ENCODE measurements at regions not wholly inside any gene's neighbourhood (a gene's known extent, or its start where the extent isn't known, plus 50 kb on each side); places are given as distances from the start of the nearest gene placed in this dataset.

DNA sequence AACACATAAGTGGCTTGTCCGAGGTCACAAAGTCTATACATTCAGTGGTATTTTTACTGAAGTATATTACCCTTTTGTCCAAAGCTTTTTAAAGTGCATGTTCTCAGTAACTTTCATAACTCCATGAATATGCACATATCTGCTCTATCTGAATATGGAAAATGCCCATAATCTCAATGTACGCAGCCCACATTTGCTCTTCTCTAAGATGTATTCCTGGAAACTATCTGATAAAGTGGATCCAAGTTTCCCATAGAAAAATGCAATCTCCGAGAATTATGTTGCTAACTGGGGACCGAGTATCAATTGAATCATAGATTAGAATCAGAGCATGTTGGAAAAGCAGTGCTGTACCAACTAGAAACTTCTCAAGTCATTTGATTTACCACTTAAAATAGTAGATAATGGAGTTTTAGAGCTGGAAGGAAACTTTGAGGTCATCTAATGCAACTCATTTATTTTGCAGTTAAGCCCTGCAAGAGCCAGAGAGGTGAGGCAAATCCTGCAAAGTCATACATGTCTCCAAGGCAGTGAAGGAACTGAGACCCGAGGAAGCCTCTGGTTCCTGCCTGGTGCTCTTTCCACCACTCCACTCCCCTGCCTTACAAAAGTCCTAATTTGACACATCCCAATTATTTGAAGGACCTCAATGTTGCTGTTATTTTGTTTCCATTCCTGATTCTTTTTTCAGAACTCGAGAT, 69.4 kb downstream of the CYCS start:
- DNase-seq (ENCODE audit: low read depth, low spot score) = no peak
- CTCF ChIA-PET = interaction anchor here (0.7 kb wide), 1 partner anchor 100 kb away, joined by 3 read pairs; no protein-coding TSS in a partner anchor
- no peaks in the 10 kb centered on the region for H3K4me1 ChIP-seq (ENCODE audit: control insufficient read depth, insufficient read depth, low read length)
- ATAC-seq = no peak
- intact Hi-C loops (cut with micrococcal nuclease; ENCODE audit: unreplicated experiment) (no loop called here), in situ Hi-C loops (cut with HindIII; ENCODE audit: low pct_unique_long_range_greater_than_20kb, low sequenced_read_pairs) (no loop called here)
- H3K27me3 ChIP-seq (ENCODE audit: control insufficient read depth, insufficient read depth, low read length) = no peaks in the 10 kb centered on the region; the same call in none of the 2 replicates
- no peak for TF ChIP-seq TCF7L2 (IDR thresholded peaks at IDR 0.05; ENCODE audit: low read depth, low read length)
- no peak for TF ChIP-seq POLR2AphosphoS5 (IDR thresholded peaks at IDR 0.05; ENCODE audit: low read depth, low read length)
- TF ChIP-seq, protein P1, sequence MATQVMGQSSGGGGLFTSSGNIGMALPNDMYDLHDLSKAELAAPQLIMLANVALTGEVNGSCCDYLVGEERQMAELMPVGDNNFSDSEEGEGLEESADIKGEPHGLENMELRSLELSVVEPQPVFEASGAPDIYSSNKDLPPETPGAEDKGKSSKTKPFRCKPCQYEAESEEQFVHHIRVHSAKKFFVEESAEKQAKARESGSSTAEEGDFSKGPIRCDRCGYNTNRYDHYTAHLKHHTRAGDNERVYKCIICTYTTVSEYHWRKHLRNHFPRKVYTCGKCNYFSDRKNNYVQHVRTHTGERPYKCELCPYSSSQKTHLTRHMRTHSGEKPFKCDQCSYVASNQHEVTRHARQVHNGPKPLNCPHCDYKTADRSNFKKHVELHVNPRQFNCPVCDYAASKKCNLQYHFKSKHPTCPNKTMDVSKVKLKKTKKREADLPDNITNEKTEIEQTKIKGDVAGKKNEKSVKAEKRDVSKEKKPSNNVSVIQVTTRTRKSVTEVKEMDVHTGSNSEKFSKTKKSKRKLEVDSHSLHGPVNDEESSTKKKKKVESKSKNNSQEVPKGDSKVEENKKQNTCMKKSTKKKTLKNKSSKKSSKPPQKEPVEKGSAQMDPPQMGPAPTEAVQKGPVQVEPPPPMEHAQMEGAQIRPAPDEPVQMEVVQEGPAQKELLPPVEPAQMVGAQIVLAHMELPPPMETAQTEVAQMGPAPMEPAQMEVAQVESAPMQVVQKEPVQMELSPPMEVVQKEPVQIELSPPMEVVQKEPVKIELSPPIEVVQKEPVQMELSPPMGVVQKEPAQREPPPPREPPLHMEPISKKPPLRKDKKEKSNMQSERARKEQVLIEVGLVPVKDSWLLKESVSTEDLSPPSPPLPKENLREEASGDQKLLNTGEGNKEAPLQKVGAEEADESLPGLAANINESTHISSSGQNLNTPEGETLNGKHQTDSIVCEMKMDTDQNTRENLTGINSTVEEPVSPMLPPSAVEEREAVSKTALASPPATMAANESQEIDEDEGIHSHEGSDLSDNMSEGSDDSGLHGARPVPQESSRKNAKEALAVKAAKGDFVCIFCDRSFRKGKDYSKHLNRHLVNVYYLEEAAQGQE (IDR thresholded peaks at IDR 0.05; ENCODE audit: insufficient read depth in 1 of 2, low read depth in 2 of 2, low read length in 1 of 2) = no peak
- no peak for TF ChIP-seq SIN3A (IDR thresholded peaks at IDR 0.05; ENCODE audit: borderline replicate concordance, insufficient read depth, low read depth, low read length)
- TF ChIP-seq, protein P2, sequence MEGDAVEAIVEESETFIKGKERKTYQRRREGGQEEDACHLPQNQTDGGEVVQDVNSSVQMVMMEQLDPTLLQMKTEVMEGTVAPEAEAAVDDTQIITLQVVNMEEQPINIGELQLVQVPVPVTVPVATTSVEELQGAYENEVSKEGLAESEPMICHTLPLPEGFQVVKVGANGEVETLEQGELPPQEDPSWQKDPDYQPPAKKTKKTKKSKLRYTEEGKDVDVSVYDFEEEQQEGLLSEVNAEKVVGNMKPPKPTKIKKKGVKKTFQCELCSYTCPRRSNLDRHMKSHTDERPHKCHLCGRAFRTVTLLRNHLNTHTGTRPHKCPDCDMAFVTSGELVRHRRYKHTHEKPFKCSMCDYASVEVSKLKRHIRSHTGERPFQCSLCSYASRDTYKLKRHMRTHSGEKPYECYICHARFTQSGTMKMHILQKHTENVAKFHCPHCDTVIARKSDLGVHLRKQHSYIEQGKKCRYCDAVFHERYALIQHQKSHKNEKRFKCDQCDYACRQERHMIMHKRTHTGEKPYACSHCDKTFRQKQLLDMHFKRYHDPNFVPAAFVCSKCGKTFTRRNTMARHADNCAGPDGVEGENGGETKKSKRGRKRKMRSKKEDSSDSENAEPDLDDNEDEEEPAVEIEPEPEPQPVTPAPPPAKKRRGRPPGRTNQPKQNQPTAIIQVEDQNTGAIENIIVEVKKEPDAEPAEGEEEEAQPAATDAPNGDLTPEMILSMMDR (IDR thresholded peaks at IDR 0.05) = no peak
- no peak overlapping the region for H3K27ac ChIP-seq (ENCODE audit: low read length)
- no peaks in the 10 kb centered on the region for H3K36me3 ChIP-seq (ENCODE audit: control insufficient read depth, insufficient read depth, low read length)
- BruUV-seq (replicated peaks) = no TSS peak
- POLR2A ChIA-PET = no interaction called here
- no peaks in the 10 kb centered on the region for H3K9me3 ChIP-seq (ENCODE audit: control insufficient read depth, insufficient read depth, low read depth, low read length)
- H3K4me3 ChIP-seq (ENCODE audit: low read depth in 2 of 2, low read length in 2 of 2) = no peak overlapping the region

DNA sequence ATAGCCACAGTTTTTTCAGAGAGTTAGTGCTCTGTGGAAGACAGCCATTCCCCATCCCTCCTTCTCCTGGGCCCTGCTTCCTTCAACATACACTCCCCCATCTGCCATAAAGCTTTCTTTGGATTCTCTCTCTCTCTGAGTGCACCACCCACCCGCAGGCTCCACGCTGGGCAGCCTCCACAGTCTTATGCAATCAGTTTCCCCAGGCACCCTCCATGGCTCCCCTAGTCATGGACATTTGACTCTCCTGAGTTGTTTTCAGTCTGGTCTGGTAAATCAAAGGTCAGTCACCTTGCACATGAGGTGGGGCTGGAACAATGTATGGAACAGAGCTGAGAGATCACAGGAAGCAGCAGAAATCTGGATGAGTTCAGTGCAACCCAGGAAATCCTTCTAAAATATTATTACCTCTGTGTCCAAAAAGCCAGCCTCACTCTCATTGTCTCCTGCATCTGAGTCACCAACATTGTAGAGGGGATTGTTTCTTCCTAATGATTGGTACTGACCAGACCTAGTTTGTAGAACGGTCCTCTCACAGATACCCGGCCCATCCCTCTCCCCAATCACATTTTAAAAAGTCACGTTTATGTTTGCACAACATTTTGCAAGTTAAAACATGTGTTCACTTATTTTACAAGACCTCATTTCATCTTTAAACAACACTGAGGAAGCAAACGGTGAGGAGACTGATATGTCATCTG, 70.1 kb downstream of the CYCS start:
- ChIA-PET CTCF (interaction anchor here (0.7 kb wide), 1 partner anchor 99 kb away, joined by 3 read pairs; no protein-coding TSS in a partner anchor), POLR2A (no interaction called here)
- H3K4me1 ChIP-seq (ENCODE audit: control insufficient read depth, insufficient read depth, low read length) = no peaks in the 10 kb centered on the region
- ATAC-seq (no peak), DNase-seq (ENCODE audit: low read depth, low spot score) (no peak)
- H3K27ac ChIP-seq (ENCODE audit: low read length) = no peak overlapping the region
- in situ Hi-C loops (cut with HindIII; ENCODE audit: low pct_unique_long_range_greater_than_20kb, low sequenced_read_pairs) = no loop called here
- H3K4me3 ChIP-seq (ENCODE audit: low read depth in 2 of 2, low read length in 2 of 2) = no peak overlapping the region
- H3K27me3 ChIP-seq (ENCODE audit: control insufficient read depth, insufficient read depth, low read length) = no peaks in the 10 kb centered on the region; the same call in none of the 2 replicates
- no peaks in the 10 kb centered on the region for H3K9me3 ChIP-seq (ENCODE audit: control insufficient read depth, insufficient read depth, low read depth, low read length)
- intact Hi-C loops (cut with micrococcal nuclease; ENCODE audit: unreplicated experiment) = no loop called here
- BruUV-seq (replicated peaks) = no TSS peak
- TF ChIP-seq TCF7L2 (IDR thresholded peaks at IDR 0.05; ENCODE audit: low read depth, low read length) (no peak), POLR2AphosphoS5 (IDR thresholded peaks at IDR 0.05; ENCODE audit: low read depth, low read length) (no peak), SIN3A (IDR thresholded peaks at IDR 0.05; ENCODE audit: borderline replicate concordance, insufficient read depth, low read depth, low read length) (no peak)
- TF ChIP-seq, protein P1 (IDR thresholded peaks at IDR 0.05; ENCODE audit: insufficient read depth in 1 of 2, low read depth in 2 of 2, low read length in 1 of 2) = no peak
- TF ChIP-seq, protein P2 (IDR thresholded peaks at IDR 0.05) = no peak
- no peaks in the 10 kb centered on the region for H3K36me3 ChIP-seq (ENCODE audit: control insufficient read depth, insufficient read depth, low read length)
